SJCRH30 (cell line): ENCODE measurements at regions not wholly inside any gene's neighbourhood (a gene's known extent, or its start where the extent isn't known, plus 50 kb on each side); places are given as distances from the start of the nearest gene placed in this dataset.
"Not testable (repeated sequence)": the region's sequence is repeated elsewhere in the genome, so short reads cannot be mapped to it uniquely, and the experiment has no call there.

Experiments
- DNase-seq, 2 experiments: peaks; one replicate each; pipeline ENCODE4 v3.0.0-alpha.2; 2015 to 2020
- H3K27ac ChIP-seq: fragments of 250-450 bp; sonication (Bioruptor Pico); 2 replicates; pipeline ENCODE4 v1.5.1; 2020; ENCODE audit warnings: mild to moderate bottlenecking, moderate library complexity
- H3K27me3 ChIP-seq: fragments of 250-450 bp; sonication (Bioruptor Pico); 2 replicates; pipeline ENCODE4 v1.5.1; 2020; ENCODE audit warnings: mild to moderate bottlenecking, moderate library complexity
- H3K36me3 ChIP-seq: fragments of 250-450 bp; sonication (Bioruptor Pico); 2 replicates; pipeline ENCODE4 v1.5.1; 2020; ENCODE audit warnings: mild to moderate bottlenecking, moderate library complexity
- H3K4me1 ChIP-seq: fragments of 250-450 bp; sonication (Bioruptor Pico); 2 replicates; pipeline ENCODE4 v1.5.1; 2020; ENCODE audit warnings: mild to moderate bottlenecking, moderate library complexity
- H3K4me3 ChIP-seq: fragments of 250-450 bp; sonication (Bioruptor Pico); 2 replicates; pipeline ENCODE4 v1.5.1; 2020; ENCODE audit warnings: mild to moderate bottlenecking, moderate library complexity
- H3K9me3 ChIP-seq: fragments of 250-450 bp; sonication (Bioruptor Pico); replicated peaks from 2 replicates; pipeline ENCODE4 v1.5.1; 2020; ENCODE audit warnings: mild to moderate bottlenecking, moderate library complexity

- not testable (repeated sequence) for H3K27ac ChIP-seq, H3K4me3 ChIP-seq, DNase-seq, H3K27me3 ChIP-seq, H3K36me3 ChIP-seq, H3K4me1 ChIP-seq, H3K9me3 ChIP-seq
Measured at GRCh38 chr2:87672404-87672803, 75.5 kb upstream of the PLGLB2 start.

GRCh38 chr2:87674729-87675128, 73.2 kb upstream of the PLGLB2 start:
- not testable (repeated sequence) for DNase-seq, H3K9me3 ChIP-seq, H3K36me3 ChIP-seq, H3K27ac ChIP-seq, H3K4me1 ChIP-seq, H3K27me3 ChIP-seq, H3K4me3 ChIP-seq

- H3K4me3 ChIP-seq, H3K27ac ChIP-seq, H3K36me3 ChIP-seq, H3K4me1 ChIP-seq, H3K9me3 ChIP-seq, DNase-seq, H3K27me3 ChIP-seq: not testable (repeated sequence)
Measured at GRCh38 chr2:87675487-87675886, 72.4 kb upstream of the PLGLB2 start.

DNA sequence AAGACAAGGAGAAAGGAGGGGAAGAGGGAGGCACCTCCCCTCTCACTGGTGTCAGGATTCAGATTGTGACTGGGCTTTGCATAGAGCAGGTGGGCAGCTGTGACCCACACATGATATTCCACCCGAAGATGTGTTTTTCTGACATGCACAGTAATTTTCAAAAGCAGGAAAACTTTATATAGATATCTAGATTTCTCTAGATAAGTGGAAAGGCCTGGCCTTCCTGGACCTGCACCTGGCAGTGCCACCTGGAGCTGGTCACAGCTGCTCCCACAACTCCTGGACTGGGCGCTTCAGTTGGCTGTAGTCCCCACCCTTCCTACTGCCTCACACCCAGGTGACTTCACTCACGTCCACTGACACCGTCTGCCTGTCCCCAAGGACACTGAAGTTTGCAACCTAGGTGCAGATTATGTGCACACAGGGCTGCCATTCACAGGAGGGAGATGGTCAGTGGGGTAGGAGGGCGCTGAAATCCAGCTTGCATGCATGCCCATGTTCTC, 70.4 kb upstream of the PLGLB2 start:
- H3K36me3 ChIP-seq, DNase-seq, H3K4me3 ChIP-seq, H3K4me1 ChIP-seq, H3K9me3 ChIP-seq, H3K27me3 ChIP-seq, H3K27ac ChIP-seq: not testable (repeated sequence)

DNA sequence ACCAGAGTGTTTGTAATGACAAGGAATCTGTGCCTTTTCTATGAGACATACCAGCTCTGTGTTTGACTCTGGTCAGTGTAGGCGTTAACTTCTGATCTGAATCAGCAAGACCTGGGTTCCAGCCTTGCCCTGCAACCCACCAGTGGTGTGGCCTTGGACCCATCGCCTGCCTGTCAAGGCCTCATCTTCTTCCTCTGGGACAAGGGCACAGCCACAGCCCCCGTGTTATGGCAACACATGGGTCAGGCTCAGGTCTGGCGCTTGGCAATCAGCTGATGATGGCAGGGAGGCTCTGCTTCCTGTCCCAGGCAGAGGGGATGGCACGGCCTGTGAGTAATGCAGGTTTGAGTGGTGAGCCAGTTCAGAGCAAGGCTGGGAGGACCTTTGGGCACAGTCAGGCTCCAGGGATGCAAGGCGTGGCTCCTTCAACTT, 69.1 kb upstream of the PLGLB2 start:
- not testable (repeated sequence) for DNase-seq, H3K27ac ChIP-seq, H3K4me1 ChIP-seq, H3K36me3 ChIP-seq, H3K4me3 ChIP-seq, H3K9me3 ChIP-seq, H3K27me3 ChIP-seq

GRCh38 chr2:87679950-87680349, 67.9 kb upstream of the PLGLB2 start:
- not testable (repeated sequence) for H3K36me3 ChIP-seq, DNase-seq

DNA sequence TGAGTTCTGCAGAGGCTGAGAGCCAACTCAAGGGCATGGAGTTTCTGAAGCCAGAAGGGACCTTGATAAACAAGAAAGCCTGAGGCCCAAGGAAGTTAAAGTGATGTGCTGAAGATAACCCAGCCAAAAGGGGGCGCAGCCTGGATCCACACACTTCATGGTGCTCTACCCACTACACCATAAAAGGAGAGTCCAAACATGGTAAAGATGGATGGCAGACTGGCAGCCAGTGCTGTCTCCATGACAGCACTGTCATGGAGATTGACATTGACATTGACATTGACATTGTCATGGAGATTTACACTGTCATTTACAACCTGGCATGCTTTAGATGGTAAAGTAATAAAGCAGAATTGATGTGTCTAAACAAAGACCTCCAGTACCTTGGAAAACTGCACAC, 67.2 kb upstream of the PLGLB2 start:
- not testable (repeated sequence) for H3K27me3 ChIP-seq, H3K36me3 ChIP-seq, H3K9me3 ChIP-seq, H3K27ac ChIP-seq, DNase-seq, H3K4me3 ChIP-seq, H3K4me1 ChIP-seq

More at GRCh38 chr2:87679950-87680349, 67.9 kb upstream of the PLGLB2 start:
- H3K27ac ChIP-seq, H3K27me3 ChIP-seq, H3K4me3 ChIP-seq, H3K9me3 ChIP-seq, H3K4me1 ChIP-seq: not testable (repeated sequence)

DNA sequence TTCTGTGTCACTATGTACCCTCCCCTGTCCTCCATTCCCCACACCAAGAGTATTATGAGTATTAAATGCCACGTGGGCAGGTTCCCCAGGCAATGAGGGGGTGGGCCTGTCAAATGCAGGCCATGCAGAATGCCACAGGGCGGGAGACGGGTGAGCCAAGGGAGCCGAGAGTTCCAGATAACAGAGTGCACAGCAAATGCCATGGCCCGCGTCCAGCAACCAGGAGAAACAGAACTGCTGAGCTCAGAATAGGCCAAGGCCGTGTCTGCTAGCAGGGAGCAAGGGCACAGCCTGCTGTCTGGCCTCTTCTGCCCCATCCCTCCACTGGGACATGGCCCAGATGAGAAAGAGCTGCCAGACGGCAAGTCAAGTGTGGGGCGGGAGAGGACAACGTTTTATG, 64.4 kb upstream of the PLGLB2 start:
- not testable (repeated sequence) for H3K9me3 ChIP-seq, H3K27me3 ChIP-seq, H3K4me1 ChIP-seq, H3K27ac ChIP-seq, H3K4me3 ChIP-seq, DNase-seq, H3K36me3 ChIP-seq

GRCh38 chr2:87683961-87684360, 63.9 kb upstream of the PLGLB2 start:
- H3K9me3 ChIP-seq, DNase-seq, H3K36me3 ChIP-seq, H3K27me3 ChIP-seq, H3K4me3 ChIP-seq, H3K27ac ChIP-seq, H3K4me1 ChIP-seq: not testable (repeated sequence)

DNA sequence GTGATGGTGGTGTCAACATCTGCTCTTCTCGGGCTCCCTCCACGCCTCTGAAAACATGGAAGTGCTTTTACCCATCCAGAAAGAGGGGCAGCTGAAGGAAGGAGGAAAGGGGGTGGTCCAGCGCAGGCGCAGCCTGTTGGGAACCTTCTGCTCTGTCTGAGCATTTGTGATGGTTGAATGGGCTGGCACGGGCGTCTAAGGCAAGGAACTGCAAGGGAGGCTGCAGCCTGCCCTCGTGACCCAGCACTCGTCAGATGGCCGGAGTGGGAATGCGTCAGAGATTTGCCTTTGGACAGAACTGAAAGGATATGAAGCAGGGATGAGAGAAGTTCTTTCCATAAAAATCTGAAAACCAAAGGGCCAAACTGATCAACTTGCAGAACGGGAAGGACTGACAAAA, 62.3 kb upstream of the PLGLB2 start:
- not testable (repeated sequence) for H3K36me3 ChIP-seq, H3K27ac ChIP-seq, H3K4me1 ChIP-seq, H3K27me3 ChIP-seq, H3K4me3 ChIP-seq, DNase-seq, H3K9me3 ChIP-seq

DNA sequence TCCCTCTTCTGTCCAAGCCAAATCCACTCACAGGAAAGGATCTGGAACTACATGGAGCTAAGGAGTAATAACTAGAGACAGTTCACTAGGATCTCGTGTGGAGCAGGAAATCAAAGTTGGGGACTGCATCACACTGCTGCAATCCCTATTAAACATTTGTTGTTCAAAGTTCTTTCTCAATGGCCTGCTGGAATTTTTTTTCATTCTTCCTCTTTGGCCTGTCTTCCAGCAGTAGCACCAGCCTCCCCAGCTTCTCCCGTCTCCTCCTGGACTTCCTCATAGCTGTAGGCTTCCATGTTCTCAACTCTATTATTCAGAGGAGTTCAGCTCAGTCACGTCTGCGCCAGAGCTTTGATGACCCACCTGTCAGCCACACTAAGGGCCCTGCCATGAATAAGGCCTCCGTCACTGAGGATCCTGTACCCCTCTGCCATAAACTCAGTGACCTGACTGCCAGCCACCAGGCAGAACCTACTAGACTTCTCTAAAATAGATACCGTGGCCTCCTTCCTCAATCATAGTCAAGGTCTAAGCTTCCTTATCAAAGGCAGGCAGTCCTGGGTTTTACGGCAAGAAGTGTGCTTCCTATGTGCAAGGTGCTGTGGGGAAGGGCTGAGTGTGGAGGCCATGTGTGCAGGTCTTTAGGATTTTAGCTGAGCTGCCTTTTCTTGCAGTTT, 60.9 kb upstream of the PLGLB2 start:
- not testable (repeated sequence) for H3K27ac ChIP-seq, DNase-seq, H3K9me3 ChIP-seq, H3K4me3 ChIP-seq, H3K4me1 ChIP-seq, H3K27me3 ChIP-seq, H3K36me3 ChIP-seq

- DNase-seq, H3K27ac ChIP-seq, H3K9me3 ChIP-seq, H3K4me1 ChIP-seq, H3K27me3 ChIP-seq, H3K36me3 ChIP-seq, H3K4me3 ChIP-seq: not testable (repeated sequence)
Measured at GRCh38 chr2:87687550-87688270, 60.2 kb upstream of the PLGLB2 start.

- DNase-seq, H3K4me1 ChIP-seq, H3K4me3 ChIP-seq, H3K27me3 ChIP-seq, H3K9me3 ChIP-seq, H3K27ac ChIP-seq, H3K36me3 ChIP-seq: not testable (repeated sequence)
Measured at GRCh38 chr2:87691899-87692592, 55.8 kb upstream of the PLGLB2 start.

GRCh38 chr2:87692914-87693313, 55.0 kb upstream of the PLGLB2 start:
- H3K36me3 ChIP-seq, H3K4me3 ChIP-seq, H3K4me1 ChIP-seq, H3K9me3 ChIP-seq, H3K27ac ChIP-seq, H3K27me3 ChIP-seq: not testable (repeated sequence)
- DNase-seq = peak in 1 of 2 experiments; percentile 20

- not testable (repeated sequence) for H3K4me1 ChIP-seq, H3K27me3 ChIP-seq, H3K36me3 ChIP-seq, DNase-seq, H3K4me3 ChIP-seq, H3K9me3 ChIP-seq, H3K27ac ChIP-seq
Measured at GRCh38 chr2:87693882-87694281, 54.0 kb upstream of the PLGLB2 start.
